ENCODE measurements at regions not wholly inside any gene's neighbourhood (a gene's known extent, or its start where the extent isn't known, plus 50 kb on each side); places are given as distances from the start of the nearest gene placed in this dataset.

GRCh38 chr15:99466701-99467337 lies 99.0 kb upstream of the MEF2A start:
- no peak for TF ChIP-seq EZH2 (IDR thresholded peaks at IDR 0.05; ENCODE audit: low read length, missing control alignments)
- no peak for TF ChIP-seq CTCF (conservative IDR thresholded peaks at IDR 0.05 in 1 of 2, IDR thresholded peaks at IDR 0.05 in 1 of 2; ENCODE audit: low read depth in 1 of 2, low read length in 2 of 2)

Data from fibroblast of lung (primary cell).